ACHN (cell line): ENCODE measurements at regions not wholly inside any gene's neighbourhood (a gene's known extent, or its start where the extent isn't known, plus 50 kb on each side); places are given as distances from the start of the nearest gene placed in this dataset.

Experiments used
- DNase-seq: peaks from one replicate; pipeline ENCODE4 v3.0.0-alpha.2; 2015
- in situ Hi-C: cut with HindIII; loops from 2 replicates; pipeline ENCODE4 v1.10.0; 2017; ENCODE audit warnings: low sequenced_read_pairs, low pct_ligation_motif_present, low pct_unique_long_range_greater_than_20kb

DNA sequence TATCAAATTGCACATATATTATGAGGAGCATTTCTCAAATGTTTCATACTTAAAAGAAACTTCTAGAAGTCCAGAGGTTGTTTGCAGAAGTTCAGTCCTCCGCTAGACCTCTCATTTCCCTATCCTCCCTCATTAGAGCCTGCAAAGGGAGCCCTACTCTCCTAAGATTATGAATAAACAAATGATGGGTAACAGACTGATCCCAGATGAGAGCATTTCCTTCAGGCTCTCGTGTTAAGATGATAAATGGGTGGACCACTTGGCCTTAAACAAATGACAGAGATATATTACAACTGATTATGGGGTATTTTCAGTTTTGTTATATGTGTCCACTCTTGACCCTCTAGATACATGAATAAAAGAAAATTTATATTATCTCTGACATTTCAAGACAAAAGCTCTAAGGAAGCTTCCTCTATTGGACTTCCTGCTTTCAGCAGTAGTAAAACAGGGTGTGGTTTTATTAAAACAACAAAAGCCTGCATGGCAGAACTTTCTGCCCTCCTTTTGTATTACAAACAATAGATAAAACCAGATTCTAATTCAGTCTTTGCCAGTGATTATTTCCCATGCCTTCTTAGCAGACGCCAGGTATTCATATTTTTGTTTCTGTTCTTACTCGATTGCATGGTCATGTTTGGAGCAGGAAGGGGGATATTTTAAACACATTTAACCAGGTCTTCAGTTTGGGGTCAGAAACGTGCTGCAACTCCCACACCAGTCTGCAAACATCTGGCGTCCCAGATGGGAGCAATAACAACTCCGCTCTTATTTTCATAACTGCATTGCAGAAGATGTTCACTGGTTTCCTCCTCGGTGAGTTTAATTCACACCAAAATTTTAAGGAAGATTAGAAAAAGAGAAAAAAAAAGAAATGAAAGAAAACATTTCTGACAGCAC lies 52.4 kb upstream of the FAM204A start:
- in situ Hi-C loops, result no loop called here
- DNase-seq, result no peak

GRCh38 chr10:118392761-118393160 lies 50.6 kb upstream of the FAM204A start:
- in situ Hi-C loops, result no loop called here
- DNase-seq, result no peak
